HG03103 (cell line): ENCODE measurements at regions not wholly inside any gene's neighbourhood (a gene's known extent, or its start where the extent isn't known, plus 50 kb on each side); places are given as distances from the start of the nearest gene placed in this dataset.
"Not testable (repeated sequence)": the region's sequence is repeated elsewhere in the genome, so short reads cannot be mapped to it uniquely, and the experiment has no call there.

Experiments used
- ATAC-seq: cut with Tn5 transposase; IDR thresholded peaks from one replicate; pipeline ENCODE4 v1.9.1; 2021; ENCODE audit warnings: low read depth; ENCODE audit not compliant: unreplicated experiment

GRCh38 chr4:14387647-14388046, 614.6 kb upstream of the CPEB2 start:
- ATAC-seq: no peak

GRCh38 chr4:14392378-14392777, 609.9 kb upstream of the CPEB2 start:
- no peak for ATAC-seq

GRCh38 chr4:14396183-14396582, 606.1 kb upstream of the CPEB2 start:
- ATAC-seq: no peak

- ATAC-seq: no peak
Observed at GRCh38 chr4:14399848-14400247, 602.4 kb upstream of the CPEB2 start.

- no peak for ATAC-seq
Observed at GRCh38 chr4:14400307-14400706, 602.0 kb upstream of the CPEB2 start.

- no peak for ATAC-seq
Observed at GRCh38 chr4:14403132-14403531, 599.1 kb upstream of the CPEB2 start.

- no peak for ATAC-seq
Observed at GRCh38 chr4:14404730-14405129, 597.6 kb upstream of the CPEB2 start.

- ATAC-seq: no peak
Observed at GRCh38 chr4:14410516-14410915, 591.8 kb upstream of the CPEB2 start.

- ATAC-seq: no peak
Observed at GRCh38 chr4:14415146-14415545, 587.1 kb upstream of the CPEB2 start.

- no peak for ATAC-seq
Observed at GRCh38 chr4:14419516-14419915, 582.8 kb upstream of the CPEB2 start.

GRCh38 chr4:14426297-14426696, 576.0 kb upstream of the CPEB2 start:
- not testable (repeated sequence) for ATAC-seq

GRCh38 chr4:14428125-14428524, 574.2 kb upstream of the CPEB2 start:
- no peak for ATAC-seq

GRCh38 chr4:14431155-14432134, 570.8 kb upstream of the CPEB2 start:
- no peak for ATAC-seq

- no peak for ATAC-seq
Observed at GRCh38 chr4:14434483-14434882, 567.8 kb upstream of the CPEB2 start.

- ATAC-seq: no peak
Observed at GRCh38 chr4:14434916-14435315, 567.4 kb upstream of the CPEB2 start.

- no peak for ATAC-seq
Observed at GRCh38 chr4:14441561-14441960, 560.7 kb upstream of the CPEB2 start.

GRCh38 chr4:14445882-14446281, 556.4 kb upstream of the CPEB2 start:
- no peak for ATAC-seq

GRCh38 chr4:14446311-14446710, 556.0 kb upstream of the CPEB2 start:
- no peak for ATAC-seq

- ATAC-seq: no peak
Observed at GRCh38 chr4:14446904-14447303, 555.4 kb upstream of the CPEB2 start.

GRCh38 chr4:14449308-14449707, 553.0 kb upstream of the CPEB2 start:
- ATAC-seq: no peak

- no peak for ATAC-seq
Observed at GRCh38 chr4:14452001-14452400, 550.3 kb upstream of the CPEB2 start.

GRCh38 chr4:14452764-14453163, 549.5 kb upstream of the CPEB2 start:
- ATAC-seq: no peak
